A549 (cell line): ENCODE measurements at regions not wholly inside any gene's neighbourhood (a gene's known extent, or its start where the extent isn't known, plus 50 kb on each side); places are given as distances from the start of the nearest gene placed in this dataset.

Experiments used
- CTCF ChIP-seq: fragments of >200 bp; sonication (Bioruptor Twin); formaldehyde crosslinking; IDR thresholded peaks from 3 replicates; pipeline ENCODE4 v1.5.1; 2016
- EP300 ChIP-seq, 2 experiments: fragments of >200 bp; sonication (Bioruptor Twin); formaldehyde crosslinking; IDR thresholded peaks; 2 replicates in 1 of 2; 3 replicates in 1 of 2; pipeline ENCODE4 v1.6.1; 2016 to 2017
- ESRRA ChIP-seq: fragments of 150-350 bp; IDR thresholded peaks from 2 replicates; pipeline ENCODE4 v1.6.1; 2014; ENCODE audit warnings: mild to moderate bottlenecking, low read length, borderline replicate concordance
- FOXS1 ChIP-seq: fragments of 250-450 bp; sonication (Bioruptor Pico); IDR thresholded peaks from 2 replicates; pipeline ENCODE4 v1.5.0; 2020; ENCODE audit warnings: mild to moderate bottlenecking, moderate library complexity
- MAX ChIP-seq: IDR thresholded peaks from 2 replicates; pipeline ENCODE4 v1.6.1; 2012
- NPAS2 ChIP-seq: fragments of 250-450 bp; sonication (Bioruptor Pico); IDR thresholded peaks from 2 replicates; pipeline ENCODE4 v1.8.0; 2022; ENCODE audit warnings: mild to moderate bottlenecking, moderate library complexity, borderline replicate concordance
- POLR2A ChIP-seq: IDR thresholded peaks from 2 replicates; pipeline ENCODE4 v1.6.1; 2012; ENCODE audit warnings: mild to moderate bottlenecking, low read length
- TP53 ChIP-seq: fragments of 250-450 bp; sonication (Bioruptor Pico); IDR thresholded peaks from 2 replicates; pipeline ENCODE4 v1.5.0; 2021; ENCODE audit warnings: mild to moderate bottlenecking, moderate library complexity

DNA sequence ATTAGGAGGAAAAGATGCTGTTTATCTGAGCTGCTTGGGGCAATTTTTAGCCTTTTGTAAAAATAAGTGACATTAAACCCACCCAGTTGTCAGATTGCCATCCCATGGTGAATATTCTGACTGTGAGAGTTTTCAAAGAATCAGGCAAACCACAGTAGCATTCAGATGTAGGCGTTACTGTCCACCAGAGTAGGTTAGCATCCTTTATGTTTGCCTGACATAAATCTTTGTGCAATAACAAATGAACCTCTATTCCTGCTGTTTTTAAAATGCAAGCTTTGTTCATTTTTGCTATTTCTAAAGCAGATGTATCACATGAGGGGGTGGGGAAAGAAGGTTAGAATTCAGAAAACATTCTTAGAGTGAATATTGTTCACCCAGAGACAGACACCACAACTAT lies 427.8 kb downstream of the CDH9 start:
- no peak for TF ChIP-seq TP53
- TF ChIP-seq NPAS2 (CRISPR knock-in tag) = no peak
- no peak for TF ChIP-seq EP300 (IDR thresholded peaks at IDR 0.05)
- no peak for TF ChIP-seq FOXS1
- TF ChIP-seq CTCF = no peak
- no peak for TF ChIP-seq MAX
- no peak for TF ChIP-seq POLR2A
- no peak for TF ChIP-seq ESRRA
